SK-N-SH (cell line): ENCODE measurements at regions not wholly inside any gene's neighbourhood (a gene's known extent, or its start where the extent isn't known, plus 50 kb on each side); places are given as distances from the start of the nearest gene placed in this dataset.

Experiments
- CTCF ChIA-PET: fragments of 300-600, 350-600 bp; formaldehyde crosslinking; extraction: SDS; loops from one replicate; lab custom pipeline; 2021; lab: Yijun Ruan, JAX
- POLR2A ChIA-PET: fragments of 350-600 bp; sonication (Branson Sonifier 250); formaldehyde crosslinking; extraction: SDS; loops from one replicate; lab custom pipeline; 2020; ENCODE audit warnings: antibody characterized with exemption, inconsistent platforms; lab: Yijun Ruan, JAX
- DNase-seq: peaks from one replicate; pipeline ENCODE4 v3.0.0; 2012
- H2AFZ ChIP-seq: fragments of 200-600 bp; sonication (generic); 2 replicates; pipeline ENCODE4 v1.8.1; 2016; ENCODE audit warnings: antibody characterized with exemption, mild to moderate bottlenecking, low read depth
- H3F3A ChIP-seq: fragments of 200-600 bp; sonication (generic); replicated peaks from 2 replicates; pipeline ENCODE3; 2016; ENCODE audit warnings: antibody characterized with exemption, mild to moderate bottlenecking; ENCODE audit not compliant: insufficient read depth
- H3K27ac ChIP-seq, 2 experiments: fragments of 200-500 bp in 1 of 2; fragments of 200-600 bp in 1 of 2; sonication (Bioruptor generic) in 1 of 2; sonication (generic), shearing (Covaris generic) in 1 of 2; 2 replicates each; pipeline versions ENCODE4 v1.5.1 to v1.6.1; 2014 to 2016; ENCODE audit warnings: low read depth in 2 of 2, inconsistent platforms in 1 of 2, low read length in 1 of 2, mild to moderate bottlenecking in 1 of 2, mixed read lengths in 1 of 2
- H3K27me3 ChIP-seq: fragments of 200-600 bp; sonication (generic), shearing (Covaris generic); 2 replicates; pipeline ENCODE4 v1.6.1; 2016; ENCODE audit warnings: mixed run types; ENCODE audit not compliant: insufficient read depth
- H3K36me3 ChIP-seq, 2 experiments: fragments of 200-500 bp in 1 of 2; fragments of 200-600 bp in 1 of 2; sonication (Bioruptor generic) in 1 of 2; sonication (generic) in 1 of 2; replicated peaks in 1 of 2; 2 replicates each; pipeline versions ENCODE3 to v1.5.1; 2014 to 2016; ENCODE audit warnings: low read length in 1 of 2, mild to moderate bottlenecking in 1 of 2; ENCODE audit not compliant: insufficient read depth in 2 of 2, control insufficient read depth in 1 of 2
- H3K4me1 ChIP-seq, 2 experiments: fragments of 200-500 bp in 1 of 2; fragments of 200-600 bp in 1 of 2; sonication (Bioruptor generic) in 1 of 2; sonication (generic), shearing (Covaris generic) in 1 of 2; 2 replicates each; pipeline versions ENCODE4 v1.5.1 to v1.6.1; 2014 to 2016; ENCODE audit warnings: low read depth in 1 of 2, low read length in 1 of 2, mixed run types in 1 of 2; ENCODE audit not compliant: insufficient read depth in 2 of 2, control insufficient read depth in 1 of 2
- H3K4me2 ChIP-seq: fragments of 200-600 bp; sonication (generic), shearing (Covaris generic); 2 replicates; pipeline ENCODE4 v1.6.1; 2017; ENCODE audit warnings: mixed run types
- H3K4me3 ChIP-seq, 2 experiments: fragments of 200-500 bp in 1 of 2; fragments of 200-600 bp in 1 of 2; sonication (Bioruptor generic) in 1 of 2; sonication (generic), shearing (Covaris generic) in 1 of 2; 2 replicates each; pipeline versions ENCODE4 v1.5.1 to v1.8.1; 2014 to 2016; ENCODE audit warnings: low read depth in 2 of 2, inconsistent platforms in 1 of 2, low read length in 1 of 2, mild to moderate bottlenecking in 1 of 2, mixed read lengths in 1 of 2, moderate library complexity in 1 of 2
- H3K79me2 ChIP-seq: fragments of 200-600 bp; sonication (generic); 2 replicates; pipeline ENCODE4 v1.8.1; 2017; ENCODE audit warnings: mild to moderate bottlenecking; ENCODE audit not compliant: insufficient read depth
- H3K9ac ChIP-seq: fragments of 200-600 bp; sonication (generic); 2 replicates; pipeline ENCODE4 v1.6.1; 2017; ENCODE audit warnings: mixed run types
- H3K9me2 ChIP-seq: fragments of 200-600 bp; sonication (generic); 2 replicates; pipeline ENCODE4 v1.6.1; 2017; ENCODE audit warnings: mixed run types
- H3K9me3 ChIP-seq: fragments of 200-600 bp; sonication (generic); 2 replicates; pipeline ENCODE4 v1.6.1; 2017; ENCODE audit warnings: mixed run types, mild to moderate bottlenecking, moderate library complexity
- H4K20me1 ChIP-seq: fragments of 200-600 bp; sonication (generic); 2 replicates; pipeline ENCODE4 v1.6.1; 2017; ENCODE audit warnings: mild to moderate bottlenecking, mixed run types; ENCODE audit not compliant: insufficient read depth
- CHD2 ChIP-seq: fragments of 150-350 bp; IDR thresholded peaks from 2 replicates; pipeline ENCODE4 v1.6.1; 2018; ENCODE audit warnings: low read length; ENCODE audit not compliant: partially characterized antibody
- GABPA ChIP-seq: IDR thresholded peaks from 2 replicates; pipeline ENCODE4 v1.4.0; 2012; ENCODE audit warnings: low read depth, mild to moderate bottlenecking
- JUND ChIP-seq: IDR thresholded peaks from 2 replicates; pipeline ENCODE4 v1.4.0; 2012
- MEF2A ChIP-seq: IDR thresholded peaks from 2 replicates; pipeline ENCODE4 v1.4.0; 2012; ENCODE audit warnings: low read depth, borderline replicate concordance
- NFIC ChIP-seq: IDR thresholded peaks from 2 replicates; pipeline ENCODE4 v1.4.0; 2012; ENCODE audit warnings: borderline replicate concordance
- NRF1 ChIP-seq: IDR thresholded peaks from 2 replicates; pipeline ENCODE4 v1.6.1; 2012; ENCODE audit warnings: low read depth, mild to moderate bottlenecking, low read length
- PBX3 ChIP-seq: IDR thresholded peaks from 2 replicates; pipeline ENCODE4; 2012
- POLR2AphosphoS5 ChIP-seq: IDR thresholded peaks from 2 replicates; pipeline ENCODE4 v1.6.1; 2012; ENCODE audit warnings: low read depth, low read length
- TCF12 ChIP-seq: IDR thresholded peaks from 2 replicates; pipeline ENCODE4 v1.4.0; 2012
- TEAD4 ChIP-seq: IDR thresholded peaks from 2 replicates; pipeline ENCODE4 v1.4.0; 2012; ENCODE audit warnings: mild to moderate bottlenecking, borderline replicate concordance; ENCODE audit not compliant: insufficient read depth
- USF2 ChIP-seq: fragments of 150-350 bp; IDR thresholded peaks from 2 replicates; pipeline ENCODE4 v1.6.1; 2017; ENCODE audit warnings: antibody characterized with exemption, low read length, low read depth, borderline replicate concordance
- WGBS: methylation state at CpG from one replicate; pipeline ENCODE4 v1.1.6; 2017; ENCODE audit warnings: low lambda C conversion rate; 5-methylcytosine and 5-hydroxymethylcytosine counted together
- TF ChIP-seq, protein P1 (sequence below): fragments of 150-350 bp; IDR thresholded peaks from 2 replicates; pipeline ENCODE4 v1.6.1; 2016; ENCODE audit warnings: mild to moderate bottlenecking, low read depth, low read length
- TF ChIP-seq, protein P2 (sequence below): IDR thresholded peaks from 2 replicates; pipeline ENCODE4 v1.4.0; 2012; ENCODE audit warnings: low read depth, borderline replicate concordance
- TF ChIP-seq, protein P3 (sequence below): IDR thresholded peaks from 2 replicates; pipeline ENCODE4 v1.6.1; 2012; ENCODE audit warnings: mild to moderate bottlenecking, low read depth, low read length, moderate library complexity

GRCh38 chr17:77618173-77618572, 340.3 kb upstream of the TNRC6C start:
- ChIA-PET POLR2A (no interaction called here), CTCF (interaction anchor here (0.9 to 1.2 kb wide), 4 partner anchors 11 to 263 kb away, joined by 3 read pairs; no protein-coding TSS in a partner anchor)
- Histone ChIP-seq H3K27me3 (no peaks in the 10 kb centered on the region; the same call in 1 of the 2 replicates), H3K4me3 (no peak overlapping the region), H3K4me1 (no peaks in the 10 kb centered on the region; a peak in 1 of 4 replicates), H3K4me2 (no peak overlapping the region), H3K9me2 (no peaks in the 10 kb centered on the region), H3K27ac (no peak overlapping the region), H3K9me3 (no peaks in the 10 kb centered on the region), H3K9ac (no peak overlapping the region), H2AFZ (no peak overlapping the region), H3K36me3 (no peaks in the 10 kb centered on the region), H3F3A (no peaks in the 10 kb centered on the region), H3K79me2 (no peaks in the 10 kb centered on the region), H4K20me1 (no peaks in the 10 kb centered on the region)
- no peak for DNase-seq
- TF ChIP-seq, protein P1, sequence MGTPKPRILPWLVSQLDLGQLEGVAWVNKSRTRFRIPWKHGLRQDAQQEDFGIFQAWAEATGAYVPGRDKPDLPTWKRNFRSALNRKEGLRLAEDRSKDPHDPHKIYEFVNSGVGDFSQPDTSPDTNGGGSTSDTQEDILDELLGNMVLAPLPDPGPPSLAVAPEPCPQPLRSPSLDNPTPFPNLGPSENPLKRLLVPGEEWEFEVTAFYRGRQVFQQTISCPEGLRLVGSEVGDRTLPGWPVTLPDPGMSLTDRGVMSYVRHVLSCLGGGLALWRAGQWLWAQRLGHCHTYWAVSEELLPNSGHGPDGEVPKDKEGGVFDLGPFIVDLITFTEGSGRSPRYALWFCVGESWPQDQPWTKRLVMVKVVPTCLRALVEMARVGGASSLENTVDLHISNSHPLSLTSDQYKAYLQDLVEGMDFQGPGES: no peak
- no peak for TF ChIP-seq CHD2
- 64% methylated on average over 7 of the region's 7 CpGs for whole genome bisulfite sequencing

GRCh38 chr17:77618731-77619130, 339.8 kb upstream of the TNRC6C start:
- Histone ChIP-seq H3K4me2 (no peak overlapping the region), H4K20me1 (no peaks in the 10 kb centered on the region), H3F3A (no peaks in the 10 kb centered on the region), H2AFZ (no peak overlapping the region), H3K9ac (no peak overlapping the region), H3K27ac (no peak overlapping the region), H3K9me2 (no peaks in the 10 kb centered on the region), H3K4me3 (no peak overlapping the region), H3K27me3 (no peaks in the 10 kb centered on the region)
- 74% methylated on average over 11 of the region's 11 CpGs for WGBS
- POLR2A ChIA-PET: no interaction called here
- DNase-seq: no peak
- TF ChIP-seq TEAD4 (no peak), NFIC (no peak), USF2 (no peak), NRF1 (no peak), TCF12 (no peak), PBX3 (no peak), POLR2AphosphoS5 (no peak), JUND (no peak), MEF2A (no peak), GABPA (no peak)
- TF ChIP-seq, protein P2, sequence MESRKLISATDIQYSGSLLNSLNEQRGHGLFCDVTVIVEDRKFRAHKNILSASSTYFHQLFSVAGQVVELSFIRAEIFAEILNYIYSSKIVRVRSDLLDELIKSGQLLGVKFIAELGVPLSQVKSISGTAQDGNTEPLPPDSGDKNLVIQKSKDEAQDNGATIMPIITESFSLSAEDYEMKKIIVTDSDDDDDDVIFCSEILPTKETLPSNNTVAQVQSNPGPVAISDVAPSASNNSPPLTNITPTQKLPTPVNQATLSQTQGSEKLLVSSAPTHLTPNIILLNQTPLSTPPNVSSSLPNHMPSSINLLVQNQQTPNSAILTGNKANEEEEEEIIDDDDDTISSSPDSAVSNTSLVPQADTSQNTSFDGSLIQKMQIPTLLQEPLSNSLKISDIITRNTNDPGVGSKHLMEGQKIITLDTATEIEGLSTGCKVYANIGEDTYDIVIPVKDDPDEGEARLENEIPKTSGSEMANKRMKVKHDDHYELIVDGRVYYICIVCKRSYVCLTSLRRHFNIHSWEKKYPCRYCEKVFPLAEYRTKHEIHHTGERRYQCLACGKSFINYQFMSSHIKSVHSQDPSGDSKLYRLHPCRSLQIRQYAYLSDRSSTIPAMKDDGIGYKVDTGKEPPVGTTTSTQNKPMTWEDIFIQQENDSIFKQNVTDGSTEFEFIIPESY: no peak
- TF ChIP-seq, protein P3, sequence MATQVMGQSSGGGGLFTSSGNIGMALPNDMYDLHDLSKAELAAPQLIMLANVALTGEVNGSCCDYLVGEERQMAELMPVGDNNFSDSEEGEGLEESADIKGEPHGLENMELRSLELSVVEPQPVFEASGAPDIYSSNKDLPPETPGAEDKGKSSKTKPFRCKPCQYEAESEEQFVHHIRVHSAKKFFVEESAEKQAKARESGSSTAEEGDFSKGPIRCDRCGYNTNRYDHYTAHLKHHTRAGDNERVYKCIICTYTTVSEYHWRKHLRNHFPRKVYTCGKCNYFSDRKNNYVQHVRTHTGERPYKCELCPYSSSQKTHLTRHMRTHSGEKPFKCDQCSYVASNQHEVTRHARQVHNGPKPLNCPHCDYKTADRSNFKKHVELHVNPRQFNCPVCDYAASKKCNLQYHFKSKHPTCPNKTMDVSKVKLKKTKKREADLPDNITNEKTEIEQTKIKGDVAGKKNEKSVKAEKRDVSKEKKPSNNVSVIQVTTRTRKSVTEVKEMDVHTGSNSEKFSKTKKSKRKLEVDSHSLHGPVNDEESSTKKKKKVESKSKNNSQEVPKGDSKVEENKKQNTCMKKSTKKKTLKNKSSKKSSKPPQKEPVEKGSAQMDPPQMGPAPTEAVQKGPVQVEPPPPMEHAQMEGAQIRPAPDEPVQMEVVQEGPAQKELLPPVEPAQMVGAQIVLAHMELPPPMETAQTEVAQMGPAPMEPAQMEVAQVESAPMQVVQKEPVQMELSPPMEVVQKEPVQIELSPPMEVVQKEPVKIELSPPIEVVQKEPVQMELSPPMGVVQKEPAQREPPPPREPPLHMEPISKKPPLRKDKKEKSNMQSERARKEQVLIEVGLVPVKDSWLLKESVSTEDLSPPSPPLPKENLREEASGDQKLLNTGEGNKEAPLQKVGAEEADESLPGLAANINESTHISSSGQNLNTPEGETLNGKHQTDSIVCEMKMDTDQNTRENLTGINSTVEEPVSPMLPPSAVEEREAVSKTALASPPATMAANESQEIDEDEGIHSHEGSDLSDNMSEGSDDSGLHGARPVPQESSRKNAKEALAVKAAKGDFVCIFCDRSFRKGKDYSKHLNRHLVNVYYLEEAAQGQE: no peak
- TF ChIP-seq, all 33 proteins: peak for 0
- Histone ChIP-seq H3K79me2 (no peaks in the 10 kb centered on the region), H3K36me3 (no peaks in the 10 kb centered on the region), H3K4me1 (no peaks in the 10 kb centered on the region; a peak in 1 of 4 replicates), H3K9me3 (no peaks in the 10 kb centered on the region)
- CTCF ChIA-PET: interaction anchor here (0.9 to 2.1 kb wide), 5 partner anchors 13 to 263 kb away, joined by 3 to 7 read pairs (median 3); no protein-coding TSS in a partner anchor
